NCI-H2196 (cell line): ENCODE measurements at regions not wholly inside any gene's neighbourhood (a gene's known extent, or its start where the extent isn't known, plus 50 kb on each side); places are given as distances from the start of the nearest gene placed in this dataset.
A peak's percentile ranks its signal among the peaks of the same experiment; 100 is the strongest.
"Not testable (repeated sequence)": the region's sequence is repeated elsewhere in the genome, so short reads cannot be mapped to it uniquely, and the experiment has no call there.

Experiments
- DNase-seq: peaks from one replicate; lab custom pipeline; 2025; ENCODE audit not compliant: unreplicated experiment; lab: John Stamatoyannopoulos, UW

DNA sequence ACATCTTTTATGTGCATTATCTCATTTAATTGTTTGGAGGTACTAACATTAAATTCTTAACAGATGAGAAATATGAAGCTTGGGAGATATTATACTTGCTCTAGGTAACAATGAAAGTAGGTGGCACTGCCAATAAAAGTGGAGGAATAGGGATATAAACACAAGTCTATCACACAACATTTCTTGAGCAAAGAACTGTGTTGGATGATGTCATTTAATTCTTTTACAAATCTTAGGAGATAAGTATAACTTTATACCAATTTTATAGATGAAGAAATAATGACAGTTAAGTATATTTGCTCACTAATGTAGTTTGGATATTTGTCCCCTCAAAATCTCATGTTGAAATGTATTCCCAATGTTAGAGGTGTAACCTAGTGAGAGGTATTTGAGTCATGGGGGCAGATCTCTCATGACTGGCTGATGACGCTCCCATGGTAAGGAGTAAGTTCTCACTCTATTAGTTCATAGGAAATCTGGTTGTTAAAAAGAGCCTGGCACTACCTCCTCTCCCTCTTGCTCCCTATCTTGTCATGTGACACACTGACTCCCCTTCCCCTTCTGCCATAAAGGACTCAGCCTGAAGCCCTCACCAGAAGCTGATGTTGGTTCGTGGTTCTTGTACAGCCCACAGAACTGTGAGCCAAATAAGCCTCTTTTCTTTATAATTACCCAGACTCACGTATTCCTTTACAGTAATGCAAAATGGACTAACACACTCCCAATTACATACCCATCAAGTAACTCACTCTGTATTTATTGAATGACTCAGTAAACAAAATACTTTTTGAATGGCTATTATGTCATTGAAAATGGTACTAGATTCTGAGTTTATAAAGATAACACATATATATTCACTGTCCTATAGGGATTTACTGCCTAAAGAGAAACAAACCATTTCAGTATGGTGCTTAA lies 146.8 kb upstream of the KITLG start:
- no peak for DNase-seq

DNA sequence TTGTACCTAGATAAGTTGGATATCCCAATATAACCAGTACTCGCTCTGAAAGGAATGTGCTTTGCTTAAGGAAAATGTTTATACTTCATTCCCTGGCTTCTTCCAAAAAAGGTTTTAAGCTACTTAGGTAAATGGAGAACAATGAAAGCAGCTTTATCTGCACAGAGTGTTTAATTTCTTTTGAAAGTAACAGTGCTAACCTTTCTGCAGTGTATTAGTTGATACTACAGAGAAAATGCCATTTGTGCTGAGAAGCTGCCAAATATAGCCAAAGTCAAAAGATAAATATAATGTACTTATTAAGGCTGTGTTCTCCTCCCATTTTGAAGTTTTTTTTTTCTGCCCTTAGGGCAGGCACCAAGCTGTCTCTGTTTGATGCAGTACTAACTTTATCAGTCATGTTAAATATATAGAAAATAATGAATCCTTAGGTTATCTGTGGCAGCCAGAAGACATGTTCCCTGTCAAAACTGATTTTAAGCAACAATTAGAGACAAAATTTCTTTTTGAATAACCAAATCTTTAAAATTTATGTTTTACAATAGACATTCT lies 145.4 kb upstream of the KITLG start:
- DNase-seq: no peak

DNA sequence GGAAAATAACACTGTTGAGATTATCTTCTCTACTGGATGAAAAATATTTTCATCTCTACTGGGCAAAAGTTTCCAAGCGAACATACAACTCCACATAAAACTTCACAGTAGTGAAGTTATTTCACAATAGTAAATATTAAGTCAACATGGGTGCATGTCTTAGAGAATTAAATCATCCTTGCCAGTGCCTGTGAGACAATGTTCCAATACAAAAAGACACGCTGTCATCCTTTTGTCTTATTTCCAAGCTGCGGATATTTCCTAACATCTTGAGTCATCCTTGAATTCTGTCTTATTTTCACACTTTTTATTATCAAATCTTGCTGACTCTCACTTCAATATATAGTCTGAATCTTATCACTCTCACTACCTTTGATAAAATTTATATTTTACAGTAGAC lies 142.9 kb upstream of the KITLG start:
- DNase-seq: no peak

DNA sequence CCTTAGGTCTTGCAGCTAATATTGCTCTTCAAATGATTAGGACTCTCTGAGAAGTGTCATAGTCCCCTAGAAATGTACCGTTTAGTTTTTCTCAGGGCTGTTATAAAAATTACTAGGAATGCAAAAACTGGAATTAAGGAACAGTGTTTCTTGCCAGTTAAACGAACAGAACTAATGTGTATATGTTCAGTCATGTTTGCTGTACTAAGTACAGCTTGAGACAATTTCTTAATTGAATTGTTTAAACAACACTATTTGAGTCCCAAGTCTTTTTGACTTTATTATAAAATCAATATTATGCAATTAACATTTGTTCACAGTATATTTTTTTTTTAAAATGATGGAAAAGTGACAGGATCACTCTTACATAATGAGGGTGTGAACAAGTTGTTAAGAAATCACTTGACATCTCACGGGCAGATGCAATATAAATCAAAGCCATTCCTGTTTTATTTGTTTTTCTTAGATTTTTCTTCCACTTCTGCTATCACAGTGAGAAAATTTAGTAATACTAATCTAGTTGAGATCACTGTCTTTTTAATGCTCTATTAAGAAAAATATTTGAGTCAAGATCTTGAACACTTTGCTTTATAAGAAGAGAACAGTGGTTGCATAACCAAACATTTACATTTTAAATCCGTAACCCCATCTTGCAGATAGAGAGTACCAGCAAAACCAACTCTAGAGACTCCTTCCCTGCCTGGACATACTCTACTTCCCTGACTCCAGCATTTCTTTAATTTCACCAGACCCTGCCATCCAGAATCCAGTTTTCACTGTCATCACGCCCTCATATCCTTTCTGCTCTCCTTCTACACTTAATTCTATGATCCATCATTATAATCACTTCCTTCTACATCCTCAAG lies 140.7 kb upstream of the KITLG start:
- no peak for DNase-seq

DNA sequence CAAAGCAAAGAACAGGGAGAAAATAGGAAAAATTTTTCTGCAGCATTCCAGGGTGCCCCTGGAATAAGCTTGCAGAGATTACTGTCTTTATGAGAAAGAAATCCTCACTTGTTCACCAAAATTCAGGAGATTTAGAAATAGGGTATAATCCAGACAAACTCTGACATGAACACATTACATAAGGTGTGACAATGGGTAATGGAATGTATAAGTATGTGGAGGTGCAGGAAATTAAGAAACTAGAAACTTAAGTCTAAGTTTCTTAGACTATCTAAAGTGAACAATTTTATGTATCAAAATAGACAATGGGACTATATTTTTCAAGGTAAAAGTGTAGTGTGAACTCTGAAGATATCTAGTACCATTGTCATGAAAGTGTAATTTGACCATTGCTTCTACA lies 140.0 kb upstream of the KITLG start:
- DNase-seq: no peak

DNA sequence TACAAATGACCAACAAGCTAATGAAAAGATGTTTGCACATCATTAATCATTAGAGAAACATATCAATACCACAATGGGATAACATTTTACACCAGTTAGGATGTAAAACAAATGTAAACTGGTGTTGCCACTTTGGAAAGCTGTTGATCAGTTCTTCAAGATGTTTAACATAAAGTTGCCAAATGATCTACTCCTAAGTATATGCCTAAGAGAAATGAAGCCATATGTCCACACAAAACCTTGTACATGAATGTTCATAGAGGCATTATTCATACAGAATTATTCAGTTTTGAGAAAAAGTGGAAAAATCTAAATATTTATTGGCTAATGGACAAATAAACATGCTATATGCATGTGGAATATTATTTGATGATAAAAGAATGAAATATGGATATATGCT lies 136.9 kb upstream of the KITLG start:
- no peak for DNase-seq

DNA sequence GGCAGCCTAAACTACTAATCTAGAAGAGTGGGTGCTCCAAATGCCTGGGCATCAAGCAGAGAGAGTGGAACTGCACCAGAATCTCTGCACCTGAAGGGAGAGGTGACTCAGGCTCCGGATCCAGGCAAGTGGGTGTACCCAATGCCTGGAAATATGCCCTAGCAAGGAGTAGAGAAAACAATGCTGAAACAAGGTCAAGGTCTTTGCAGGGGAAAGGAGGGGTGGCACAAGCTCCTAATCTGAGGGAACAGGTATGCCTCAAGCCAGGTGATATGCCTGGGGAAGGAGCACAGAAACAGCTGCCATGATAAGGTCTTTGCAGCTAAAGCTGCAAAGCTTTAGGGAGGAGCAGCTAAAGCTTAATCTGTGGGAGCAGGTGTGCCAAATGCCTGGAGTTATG lies 136.0 kb upstream of the KITLG start:
- no peak for DNase-seq

DNA sequence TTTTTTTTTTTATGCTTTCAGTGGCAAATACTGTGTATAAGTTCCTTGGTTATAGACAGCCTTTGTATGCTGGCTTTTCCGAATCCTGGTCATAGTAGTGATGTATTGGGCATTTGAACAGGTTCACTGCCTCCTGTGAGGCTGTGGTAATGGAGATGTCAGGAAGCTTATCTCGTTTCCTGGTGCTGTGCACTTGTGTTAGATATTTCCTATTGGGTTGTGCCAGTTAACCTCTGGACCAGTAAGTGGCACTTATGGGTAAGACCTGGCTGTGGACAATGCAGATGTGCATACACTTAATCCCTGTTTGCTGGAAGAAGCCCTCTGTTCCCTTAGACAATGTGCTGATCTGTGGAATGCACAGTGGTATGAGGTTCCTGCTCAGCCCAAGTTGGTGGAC lies 135.4 kb upstream of the KITLG start:
- no peak for DNase-seq

DNA sequence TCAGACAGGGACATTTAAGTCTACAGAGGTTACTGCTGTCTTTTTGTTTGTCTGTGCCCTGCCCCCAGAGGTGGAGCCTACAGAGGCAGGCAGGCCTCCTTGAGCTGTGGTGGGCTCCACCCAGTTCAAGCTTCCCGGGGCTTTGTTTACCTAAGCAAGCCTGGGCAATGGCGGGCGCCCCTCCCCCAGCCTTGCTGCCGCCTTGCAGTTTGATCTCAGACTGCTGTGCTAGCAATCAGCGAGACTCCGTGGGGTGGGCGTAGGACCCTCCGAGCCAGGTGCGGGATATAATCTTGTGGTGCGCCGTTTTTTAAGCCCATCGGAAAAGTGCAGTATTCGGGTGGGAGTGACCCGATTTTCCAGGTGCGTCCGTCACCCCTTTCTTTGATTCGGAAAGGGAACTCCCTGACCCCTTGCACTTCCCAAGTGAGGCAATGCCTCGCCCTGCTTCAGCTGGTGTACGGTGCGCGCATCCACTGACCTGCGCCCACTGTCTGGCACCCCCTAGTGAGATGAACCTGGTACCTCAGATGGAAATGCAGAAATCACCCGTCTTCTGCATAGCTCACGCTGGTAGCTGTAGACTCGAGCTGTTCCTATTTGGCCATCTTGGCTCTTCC lies 134.1 kb upstream of the KITLG start:
- DNase-seq: not testable (repeated sequence)

DNA sequence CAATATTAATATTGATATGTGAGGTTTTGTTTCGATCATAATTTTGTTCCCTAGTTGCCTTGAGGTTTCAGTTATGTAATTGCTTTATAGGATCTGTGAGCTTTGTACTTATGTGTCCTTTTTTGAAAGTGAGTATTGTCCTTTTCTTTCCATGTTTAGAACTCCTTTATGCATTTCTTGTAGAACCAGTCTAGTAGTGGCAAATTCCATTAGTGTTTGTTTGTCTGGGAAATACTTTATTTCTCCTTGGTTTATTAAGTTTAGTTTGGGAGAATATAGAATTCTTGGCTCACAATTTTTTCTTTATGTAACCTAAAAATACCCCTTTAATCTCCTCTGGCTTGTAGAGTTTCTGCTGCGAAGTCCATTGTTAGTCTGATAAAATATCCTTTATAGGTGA lies 127.5 kb upstream of the KITLG start:
- DNase-seq: no peak

DNA sequence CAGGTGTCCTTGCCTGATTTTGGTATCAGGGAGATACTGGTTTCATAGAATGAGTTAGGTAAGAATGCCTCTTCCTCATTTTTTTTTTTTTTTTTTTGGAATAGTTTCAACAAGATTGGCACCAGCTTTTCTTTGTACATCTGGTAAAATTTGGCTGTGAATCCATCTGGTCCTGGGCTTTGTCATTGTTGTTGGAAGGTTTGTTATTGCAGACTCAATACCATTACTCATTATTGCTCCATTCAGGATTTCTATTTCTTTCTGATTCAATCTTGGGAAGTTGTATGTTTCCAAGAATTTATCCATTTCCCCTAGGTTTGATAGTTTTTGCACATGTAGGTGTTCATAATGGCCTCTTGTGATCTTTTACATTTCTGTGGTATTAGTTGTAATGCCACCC lies 126.0 kb upstream of the KITLG start:
- no peak for DNase-seq

DNA sequence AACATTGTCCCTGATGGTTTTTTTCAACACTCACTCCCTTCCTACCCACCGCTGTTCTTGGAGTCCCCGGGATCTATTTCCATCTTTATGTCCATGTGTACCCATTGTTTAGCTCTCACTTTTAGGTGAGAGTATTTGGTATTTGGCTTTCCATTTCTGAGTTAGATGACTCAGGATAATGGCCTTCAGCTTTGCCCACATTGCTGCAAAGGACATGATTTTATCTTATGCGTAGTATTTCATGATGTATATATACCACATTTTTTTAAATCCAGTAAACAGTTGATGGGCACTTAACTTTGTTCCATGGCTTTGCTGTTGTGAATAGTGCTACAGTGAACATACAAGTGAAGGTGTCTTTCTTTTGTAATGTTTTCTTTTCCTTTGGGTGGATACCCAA lies 123.5 kb upstream of the KITLG start:
- DNase-seq: no peak

DNA sequence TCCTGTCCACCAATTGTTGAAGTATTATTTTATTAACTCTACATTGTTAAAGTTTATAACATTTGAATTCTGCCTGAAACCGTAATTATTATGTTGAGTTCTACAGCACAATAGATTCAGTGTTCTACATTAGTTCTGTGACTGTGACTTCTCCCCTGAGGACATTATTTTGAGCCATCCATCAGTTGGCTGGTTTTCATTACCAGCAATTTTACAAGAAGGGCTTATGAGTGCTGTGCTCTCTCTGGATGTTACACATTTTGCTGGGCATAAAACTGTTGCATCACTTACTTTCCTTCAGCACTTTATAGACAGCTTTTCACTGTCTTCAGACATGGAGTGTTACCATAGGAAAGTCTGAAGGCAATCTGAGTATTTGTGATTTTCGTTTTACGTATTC lies 118.2 kb upstream of the KITLG start:
- no peak for DNase-seq

DNA sequence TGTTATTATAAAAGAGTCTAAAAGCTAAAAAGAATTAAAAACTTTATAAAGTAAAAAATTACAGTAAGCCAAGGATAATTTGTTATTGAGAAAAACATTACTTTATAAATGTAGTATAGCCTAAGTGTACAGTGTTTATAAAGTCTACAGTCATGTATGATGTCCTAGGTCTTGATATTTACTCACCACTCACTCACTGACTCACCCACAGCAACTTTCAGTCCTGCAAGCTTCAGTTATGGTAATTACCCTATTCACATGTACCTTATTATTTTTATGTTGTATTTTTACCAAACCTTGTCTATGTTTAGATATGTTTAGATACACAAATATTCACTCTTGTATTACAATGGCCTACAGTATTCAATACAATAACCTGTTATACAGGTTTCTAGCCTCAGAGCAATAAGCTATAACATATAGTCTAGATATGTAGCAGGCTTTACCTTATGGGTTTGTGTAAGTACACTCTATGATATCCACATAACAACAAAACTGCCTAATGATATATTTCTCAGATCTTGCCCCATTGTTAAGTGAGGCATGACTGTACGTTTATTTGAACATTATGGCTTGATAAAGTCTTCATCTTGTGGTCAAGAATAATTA lies 113.7 kb upstream of the KITLG start:
- DNase-seq: no peak

DNA sequence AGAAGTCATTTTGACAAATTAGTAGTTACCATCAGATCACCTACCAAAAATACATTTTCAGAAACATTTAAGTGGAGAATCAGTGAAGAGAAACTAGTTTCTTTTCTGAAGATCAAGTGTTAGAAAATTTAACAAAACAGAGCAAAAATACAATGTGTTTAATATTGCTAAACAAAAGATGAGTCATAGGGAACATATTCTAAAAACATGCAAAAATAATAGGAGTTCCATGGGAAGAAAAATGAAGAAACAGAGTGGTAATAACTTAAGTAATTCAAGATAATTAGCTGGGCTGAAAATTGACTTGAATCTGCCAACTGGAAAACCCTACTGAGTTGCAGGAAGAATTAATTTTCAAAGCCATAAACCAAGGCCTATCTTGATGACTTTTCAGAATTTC lies 111.5 kb upstream of the KITLG start:
- no peak for DNase-seq

DNA sequence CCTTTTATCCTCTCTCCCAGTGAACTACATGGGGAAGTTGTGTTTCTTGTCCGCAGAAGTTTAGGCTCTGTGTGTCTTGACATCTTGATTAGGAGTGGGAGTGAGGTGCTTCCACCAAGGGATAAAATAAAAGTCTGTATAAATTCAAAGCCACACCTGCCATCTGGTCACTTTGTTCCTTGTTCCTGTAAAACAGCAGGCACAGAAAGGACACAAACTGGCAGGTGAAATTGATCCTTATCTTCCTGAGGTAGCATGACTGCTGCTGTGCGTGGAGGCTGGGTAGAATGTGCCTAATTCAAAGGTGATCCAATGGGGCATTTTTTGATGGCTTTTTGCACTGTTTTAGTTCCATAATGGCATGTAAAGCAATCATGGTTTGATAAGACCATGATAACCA lies 104.3 kb upstream of the KITLG start:
- peak; percentile 40 for DNase-seq

DNA sequence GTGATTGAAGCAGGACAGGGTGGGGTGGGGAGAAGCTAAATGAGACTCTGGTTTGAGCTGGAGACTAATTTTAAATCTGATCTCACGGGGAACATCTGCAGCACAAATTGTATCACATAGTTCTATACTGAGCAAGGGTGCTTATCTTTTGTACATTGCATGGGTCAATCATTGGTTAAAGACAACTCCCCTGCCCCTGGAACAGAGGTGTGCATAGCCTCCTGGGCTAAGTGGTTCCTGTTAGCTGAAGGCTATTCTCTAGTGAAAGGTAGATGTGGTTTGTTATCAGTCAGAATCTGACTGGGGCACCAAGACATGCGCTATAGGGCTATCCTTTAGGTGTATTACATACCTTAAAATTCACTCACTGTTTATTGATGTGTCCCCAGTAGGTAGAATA lies 103.9 kb upstream of the KITLG start:
- DNase-seq: no peak

DNA sequence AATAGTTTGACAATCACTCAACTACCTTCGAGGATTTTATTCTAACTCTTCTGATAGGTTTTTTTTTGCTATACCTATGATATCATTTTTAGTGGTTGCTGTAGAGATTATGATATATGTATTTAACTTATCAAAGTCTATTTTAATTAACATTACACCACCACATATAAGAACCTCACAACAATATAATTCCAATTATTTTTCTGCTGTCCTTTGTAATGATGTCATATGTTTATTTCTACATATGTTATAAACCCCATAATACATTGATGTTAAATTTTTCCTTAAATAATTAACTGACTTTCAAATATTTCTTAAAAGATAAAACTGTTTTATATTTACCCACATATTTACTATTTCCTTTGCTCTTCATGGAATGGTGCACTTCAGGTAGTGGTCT lies 103.4 kb upstream of the KITLG start:
- no peak for DNase-seq

DNA sequence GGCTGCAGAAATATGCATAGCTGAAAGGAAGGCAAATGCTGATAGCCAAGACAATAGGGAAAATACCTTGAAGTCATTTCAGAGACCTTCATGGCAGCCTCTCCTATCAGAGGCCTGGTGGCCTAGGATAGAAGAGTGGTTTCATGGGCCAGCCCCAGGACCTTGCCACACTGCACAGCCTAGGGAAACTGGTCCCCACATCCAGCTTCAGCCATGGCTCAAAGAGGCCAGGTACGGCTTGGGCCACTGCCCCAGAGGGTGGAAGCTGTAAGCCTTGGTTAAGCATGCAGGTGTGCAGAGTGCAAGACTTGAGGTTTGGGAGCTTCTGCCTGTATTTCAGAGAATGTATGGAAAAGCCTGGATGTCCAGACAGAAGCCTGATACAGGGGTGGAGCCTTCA lies 101.0 kb upstream of the KITLG start:
- no peak for DNase-seq

DNA sequence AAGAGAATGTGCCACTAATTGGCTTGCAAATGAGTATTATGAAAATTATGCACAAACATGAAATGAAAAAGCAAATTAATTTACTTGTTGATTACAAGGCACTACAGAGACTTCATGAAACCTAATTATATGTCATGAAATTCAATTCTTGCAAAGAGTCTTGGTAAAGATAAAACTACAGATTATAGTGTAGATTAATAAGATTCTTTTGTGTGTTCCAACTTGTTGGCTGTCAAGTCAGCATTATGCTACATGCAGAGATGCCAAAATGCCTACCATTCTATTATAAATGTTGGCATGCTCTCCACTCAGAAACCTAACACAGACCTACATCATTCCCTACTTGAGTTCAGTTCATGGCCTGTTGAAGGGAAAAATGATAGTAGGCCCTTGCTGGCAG lies 97.2 kb upstream of the KITLG start:
- DNase-seq: no peak

DNA sequence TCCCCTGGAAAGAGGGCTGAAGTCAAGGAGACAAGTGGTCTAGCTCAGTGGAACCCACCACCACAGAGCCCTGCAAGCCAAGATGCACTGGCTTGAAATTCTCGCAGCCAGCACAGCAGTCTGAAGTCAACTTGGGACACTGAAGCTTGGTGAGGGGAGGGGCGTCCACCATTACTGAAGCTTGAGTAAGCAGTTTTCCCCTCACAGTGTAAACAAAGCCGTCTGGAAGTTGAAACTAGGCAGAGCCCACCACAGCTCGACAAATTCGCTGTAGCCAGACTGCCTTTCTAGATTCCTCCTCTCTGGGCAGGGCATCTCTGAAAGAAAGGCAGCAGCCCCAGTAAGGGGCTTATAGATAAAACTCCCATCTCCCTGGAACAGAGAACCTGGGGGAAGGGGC lies 87.3 kb upstream of the KITLG start:
- not testable (repeated sequence) for DNase-seq
